ENCODE measurements at regions not wholly inside any gene's neighbourhood (a gene's known extent, or its start where the extent isn't known, plus 50 kb on each side); places are given as distances from the start of the nearest gene placed in this dataset.

DNA sequence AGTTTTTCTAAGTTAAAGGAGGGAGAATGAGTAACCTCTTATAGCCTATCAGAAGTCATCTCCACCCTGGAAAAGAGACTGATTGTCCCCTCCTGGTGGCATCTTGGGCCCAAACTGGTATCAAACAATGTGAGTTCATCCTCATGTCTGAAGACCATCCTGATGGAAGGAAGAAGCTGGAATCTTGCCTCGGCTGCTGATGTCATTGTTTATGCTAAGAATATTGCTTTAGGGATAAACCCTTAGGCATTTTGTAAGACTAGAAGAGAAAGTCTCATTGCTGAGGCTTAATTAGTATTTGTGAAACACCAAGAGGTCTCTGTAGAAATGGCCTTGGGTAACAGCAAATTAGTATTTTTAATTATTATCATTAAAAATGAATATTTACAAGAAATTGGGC, 65.7 kb upstream of the KCNN2 start:
- DNase-seq: no peak

DNA sequence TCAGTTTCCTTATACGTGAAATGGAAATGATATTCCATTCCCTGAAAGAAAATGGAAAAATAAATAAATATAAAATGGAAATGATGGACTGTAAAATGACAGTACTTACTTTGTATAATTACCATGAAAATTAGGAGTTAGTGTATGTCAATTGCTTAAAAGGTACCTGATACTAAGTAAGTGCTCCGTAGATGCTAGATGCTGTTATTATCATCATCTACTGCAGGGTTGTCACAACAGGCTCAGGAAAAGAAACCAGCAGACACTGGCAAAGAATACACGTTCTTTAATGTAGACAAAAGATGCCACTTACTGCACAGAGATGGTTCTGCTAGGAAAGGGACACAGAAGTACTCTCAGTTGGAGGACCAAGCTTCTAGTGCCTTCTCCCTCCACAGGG, 64.0 kb upstream of the KCNN2 start:
- no peak for DNase-seq

DNA sequence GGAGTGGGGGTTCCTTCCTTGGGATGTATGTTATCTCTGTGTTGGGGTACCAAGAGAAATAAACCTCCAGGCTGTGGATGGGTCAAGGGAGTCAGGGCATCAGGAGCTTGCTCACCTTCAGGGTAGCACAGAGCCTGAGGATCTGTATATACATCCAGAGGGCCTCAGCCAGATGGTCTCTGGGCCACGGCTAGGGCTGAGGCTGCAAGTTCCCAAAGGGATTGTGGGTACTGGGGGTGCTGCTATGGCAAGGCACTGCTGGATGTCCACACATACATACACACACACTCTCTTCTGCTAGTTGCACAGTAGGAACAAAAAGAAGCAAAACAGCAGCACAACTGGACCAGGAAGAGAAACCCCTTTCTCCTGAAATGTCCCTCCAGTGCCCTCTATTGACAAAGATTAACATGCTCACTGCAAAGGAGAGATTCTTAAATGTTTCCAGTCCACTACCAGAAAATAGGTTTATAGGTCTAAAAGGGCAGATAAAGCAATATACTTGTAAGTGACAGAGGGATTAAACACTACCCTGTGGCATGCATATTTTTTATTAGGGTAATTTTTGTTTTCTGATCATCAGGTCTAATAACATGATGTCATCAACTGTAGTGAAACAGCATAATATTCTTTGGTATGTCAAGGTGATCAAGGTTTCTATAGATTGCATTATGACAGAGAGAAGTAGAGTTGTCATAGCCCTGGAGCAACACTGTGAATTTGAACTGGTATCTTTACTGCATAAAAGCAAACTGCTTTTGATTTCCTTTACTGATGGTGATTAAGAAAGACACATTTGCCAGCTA, 56.3 kb upstream of the KCNN2 start:
- no peak for DNase-seq

DNA sequence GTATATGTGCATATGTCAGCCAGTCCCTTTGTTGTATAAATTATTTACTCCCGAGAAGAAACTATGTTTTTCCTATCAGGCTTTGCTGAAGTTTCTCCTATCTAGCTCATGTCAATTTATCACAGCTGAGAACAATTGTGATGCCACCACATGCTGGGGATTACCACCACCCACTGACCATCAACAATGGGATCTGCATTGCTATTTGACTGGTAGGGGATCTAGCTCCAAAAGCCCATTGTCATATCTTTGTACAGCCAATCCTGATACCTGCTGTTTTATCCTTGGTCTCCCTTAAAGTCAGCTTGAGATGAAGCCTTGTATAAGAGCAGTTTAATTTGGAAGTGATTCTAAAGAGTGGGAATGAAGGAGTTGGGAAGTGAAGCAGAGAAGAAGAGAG, 53.9 kb upstream of the KCNN2 start:
- DNase-seq: no peak

DNA sequence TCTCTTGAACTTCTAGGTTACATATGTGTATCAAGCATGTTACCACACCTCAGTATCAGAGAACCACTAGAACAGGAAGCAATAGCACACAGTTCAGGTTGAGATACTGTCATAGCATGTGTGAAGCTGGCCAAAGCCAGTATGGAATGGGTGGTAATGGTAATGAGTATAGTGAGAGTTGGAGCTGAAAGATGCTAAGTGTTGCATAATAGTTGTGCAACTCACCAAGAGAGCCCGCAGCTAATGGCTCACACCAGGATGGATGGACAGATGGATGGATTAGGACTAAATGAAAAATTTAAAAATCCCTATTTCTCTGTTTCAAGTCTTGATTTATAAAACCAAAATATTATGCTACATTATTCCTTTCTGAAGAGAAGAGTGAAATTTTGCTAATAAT, 53.4 kb upstream of the KCNN2 start:
- DNase-seq: no peak

DNA sequence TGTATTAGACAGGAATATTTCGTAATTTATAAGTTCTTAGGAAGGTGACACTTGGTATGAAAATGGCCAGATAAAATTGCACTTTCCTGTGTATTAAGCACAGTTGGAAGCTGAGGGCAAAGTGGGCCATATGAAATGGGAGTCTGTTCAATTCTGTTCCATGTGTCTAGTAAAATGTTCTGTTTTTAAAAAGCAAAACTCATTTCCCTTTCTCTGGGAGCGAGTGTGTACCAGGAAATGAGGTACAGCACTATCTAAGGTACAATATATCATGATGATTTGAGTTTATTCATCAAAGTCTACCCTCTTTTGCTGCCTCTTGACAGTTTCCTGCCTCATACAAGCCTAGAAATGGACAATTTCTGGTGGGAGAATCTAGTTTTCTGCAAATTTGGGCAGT, 51.2 kb upstream of the KCNN2 start:
- DNase-seq: no peak

DNA sequence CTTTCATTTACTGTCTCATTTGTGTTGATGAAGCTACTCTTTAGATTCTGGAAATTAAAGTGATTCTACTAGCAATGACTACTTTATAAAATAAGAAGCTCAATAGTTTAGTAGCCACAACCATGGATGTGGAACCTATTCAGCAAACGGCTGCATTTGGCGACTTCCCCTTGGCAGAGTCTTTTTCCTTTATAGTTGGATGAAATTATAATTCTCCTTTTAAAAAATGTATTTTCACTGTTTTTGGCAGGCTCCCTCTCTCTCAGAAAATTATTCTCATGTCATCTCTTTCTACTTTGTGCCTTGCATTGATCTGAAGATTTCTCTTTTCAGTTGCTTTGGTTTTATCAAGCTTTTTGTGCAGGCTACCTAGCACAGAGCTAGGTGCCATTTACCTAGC, 50.6 kb upstream of the KCNN2 start:
- no peak for DNase-seq

DNA sequence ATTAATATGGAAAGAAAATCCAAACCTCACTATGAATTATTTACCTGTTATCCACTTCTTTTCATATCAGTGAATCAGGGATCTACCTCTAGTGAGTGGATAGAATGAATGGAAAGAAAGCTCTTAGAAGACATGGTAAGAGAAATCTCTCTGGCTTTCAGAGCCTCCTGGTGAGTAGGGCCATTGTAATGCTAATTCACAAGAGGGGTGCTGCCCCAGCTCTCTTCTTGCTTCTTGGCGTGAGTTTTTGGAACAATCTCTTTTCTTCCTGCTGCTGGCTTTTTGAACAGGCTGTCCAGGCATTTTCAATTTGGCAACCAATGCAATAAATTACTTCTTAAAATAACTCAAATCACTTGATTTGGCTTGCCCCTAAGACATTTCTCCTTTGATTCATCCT, 49.9 kb upstream of the KCNN2 start:
- DNase-seq: no peak

Measured in NCI-H526 treated with DMSO at 0.1 percent for 48 hours (cell line).